ENCODE measurements at regions not wholly inside any gene's neighbourhood (a gene's known extent, or its start where the extent isn't known, plus 50 kb on each side); places are given as distances from the start of the nearest gene placed in this dataset.

GRCh38 chr22:47762141-47762540, 999.7 kb downstream of the TBC1D22A start:
- no peak for DNase-seq (ENCODE audit: low spot score)

GRCh38 chr22:47759909-47760308, 997.5 kb downstream of the TBC1D22A start:
- no peak for DNase-seq (ENCODE audit: low spot score)

- no peak for DNase-seq (ENCODE audit: low spot score)
These were observed 995.3 kb downstream of the TBC1D22A start for GRCh38 chr22:47757741-47758140.

GRCh38 chr22:47750086-47750485, 987.6 kb downstream of the TBC1D22A start:
- no peak for DNase-seq (ENCODE audit: low spot score)

- no peak for DNase-seq (ENCODE audit: low spot score)
These were observed 986.5 kb downstream of the TBC1D22A start for GRCh38 chr22:47748957-47749356.

- DNase-seq (ENCODE audit: low spot score): no peak
These were observed 985.8 kb downstream of the TBC1D22A start for GRCh38 chr22:47748271-47748670.

GRCh38 chr22:47740109-47740805, 977.8 kb downstream of the TBC1D22A start:
- no peak for DNase-seq (ENCODE audit: low spot score)

- DNase-seq (ENCODE audit: low spot score): no peak
These were observed 977.0 kb downstream of the TBC1D22A start for GRCh38 chr22:47739291-47740015.

GRCh38 chr22:47738472-47739013, 976.1 kb downstream of the TBC1D22A start:
- DNase-seq (ENCODE audit: low spot score): no peak

- DNase-seq (ENCODE audit: low spot score): no peak
These were observed 974.0 kb downstream of the TBC1D22A start for GRCh38 chr22:47736186-47737034.

GRCh38 chr22:47734511-47734910, 972.1 kb downstream of the TBC1D22A start:
- no peak for DNase-seq (ENCODE audit: low spot score)

GRCh38 chr22:47727641-47728040, 965.2 kb downstream of the TBC1D22A start:
- no peak for DNase-seq (ENCODE audit: low spot score)

- DNase-seq (ENCODE audit: low spot score): no peak
These were observed 962.3 kb downstream of the TBC1D22A start for GRCh38 chr22:47724751-47725150.

GRCh38 chr22:47724030-47724429, 961.6 kb downstream of the TBC1D22A start:
- no peak for DNase-seq (ENCODE audit: low spot score)

- DNase-seq (ENCODE audit: low spot score): no peak
These were observed 955.9 kb downstream of the TBC1D22A start for GRCh38 chr22:47718337-47718736.

GRCh38 chr22:47716890-47717615, 954.6 kb downstream of the TBC1D22A start:
- no peak for DNase-seq (ENCODE audit: low spot score)

- no peak for DNase-seq (ENCODE audit: low spot score)
These were observed 953.6 kb downstream of the TBC1D22A start for GRCh38 chr22:47715866-47716578.

GRCh38 chr22:47713941-47714340, 951.5 kb downstream of the TBC1D22A start:
- DNase-seq (ENCODE audit: low spot score): no peak

- no peak for DNase-seq (ENCODE audit: low spot score)
These were observed 947.7 kb downstream of the TBC1D22A start for GRCh38 chr22:47710135-47710534.

GRCh38 chr22:47705350-47705749, 942.9 kb downstream of the TBC1D22A start:
- no peak for DNase-seq (ENCODE audit: low spot score)

GRCh38 chr22:47698906-47699305, 936.5 kb downstream of the TBC1D22A start:
- no peak for DNase-seq (ENCODE audit: low spot score)

Data from iPS-NIHi11 (cell line).